ENCODE measurements at regions not wholly inside any gene's neighbourhood (a gene's known extent, or its start where the extent isn't known, plus 50 kb on each side); places are given as distances from the start of the nearest gene placed in this dataset.

- H3K4me3 ChIP-seq (replicated peaks in 1 of 2; ENCODE audit: low read depth in 1 of 2, low read length in 2 of 2), result no peak overlapping the region
- no peak overlapping the region for H3K9ac ChIP-seq (ENCODE audit: low read length)
- peaks cover 0 to 7% of the 10 kb centered on the region in 2 experiments; a peak in 1 of 4 replicates for H3K4me1 ChIP-seq (ENCODE audit: control insufficient read depth in 1 of 2, insufficient read depth in 2 of 2, low read length in 2 of 2)
- H3K79me2 ChIP-seq (ENCODE audit: insufficient read depth, low read length), result no peaks in the 10 kb centered on the region
- TF ChIP-seq ZFX (IDR thresholded peaks at IDR 0.05) (no peak), SIN3A (IDR thresholded peaks at IDR 0.05; ENCODE audit: low read depth) (no peak), FOSL1 (IDR thresholded peaks at IDR 0.05; ENCODE audit: low read depth) (no peak), YY1 (IDR thresholded peaks at IDR 0.05; ENCODE audit: extremely low read depth, insufficient replicate concordance, low read depth, low read length) (no peak), CBX3 (IDR thresholded peaks at IDR 0.05; ENCODE audit: low read depth) (no peak), POLR2A (IDR thresholded peaks at IDR 0.05; ENCODE audit: borderline replicate concordance, extremely low read depth, insufficient read depth, insufficient read length) (no peak), SP1 (IDR thresholded peaks at IDR 0.05; ENCODE audit: low read depth) (no peak), SRF (IDR thresholded peaks at IDR 0.05; ENCODE audit: low read depth) (no peak), CEBPB (IDR thresholded peaks at IDR 0.05; ENCODE audit: low read depth) (no peak), JUND (IDR thresholded peaks at IDR 0.05) (no peak), TCF7L2 (IDR thresholded peaks at IDR 0.05; ENCODE audit: borderline replicate concordance, extremely low read depth, insufficient read depth, insufficient read length) (no peak), EGR1 (IDR thresholded peaks at IDR 0.05; ENCODE audit: low read depth) (no peak)
- TF ChIP-seq, protein P1, sequence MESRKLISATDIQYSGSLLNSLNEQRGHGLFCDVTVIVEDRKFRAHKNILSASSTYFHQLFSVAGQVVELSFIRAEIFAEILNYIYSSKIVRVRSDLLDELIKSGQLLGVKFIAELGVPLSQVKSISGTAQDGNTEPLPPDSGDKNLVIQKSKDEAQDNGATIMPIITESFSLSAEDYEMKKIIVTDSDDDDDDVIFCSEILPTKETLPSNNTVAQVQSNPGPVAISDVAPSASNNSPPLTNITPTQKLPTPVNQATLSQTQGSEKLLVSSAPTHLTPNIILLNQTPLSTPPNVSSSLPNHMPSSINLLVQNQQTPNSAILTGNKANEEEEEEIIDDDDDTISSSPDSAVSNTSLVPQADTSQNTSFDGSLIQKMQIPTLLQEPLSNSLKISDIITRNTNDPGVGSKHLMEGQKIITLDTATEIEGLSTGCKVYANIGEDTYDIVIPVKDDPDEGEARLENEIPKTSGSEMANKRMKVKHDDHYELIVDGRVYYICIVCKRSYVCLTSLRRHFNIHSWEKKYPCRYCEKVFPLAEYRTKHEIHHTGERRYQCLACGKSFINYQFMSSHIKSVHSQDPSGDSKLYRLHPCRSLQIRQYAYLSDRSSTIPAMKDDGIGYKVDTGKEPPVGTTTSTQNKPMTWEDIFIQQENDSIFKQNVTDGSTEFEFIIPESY (IDR thresholded peaks at IDR 0.05; ENCODE audit: extremely low read depth, insufficient replicate concordance, low read length), result no peak
- TF ChIP-seq, protein P2, sequence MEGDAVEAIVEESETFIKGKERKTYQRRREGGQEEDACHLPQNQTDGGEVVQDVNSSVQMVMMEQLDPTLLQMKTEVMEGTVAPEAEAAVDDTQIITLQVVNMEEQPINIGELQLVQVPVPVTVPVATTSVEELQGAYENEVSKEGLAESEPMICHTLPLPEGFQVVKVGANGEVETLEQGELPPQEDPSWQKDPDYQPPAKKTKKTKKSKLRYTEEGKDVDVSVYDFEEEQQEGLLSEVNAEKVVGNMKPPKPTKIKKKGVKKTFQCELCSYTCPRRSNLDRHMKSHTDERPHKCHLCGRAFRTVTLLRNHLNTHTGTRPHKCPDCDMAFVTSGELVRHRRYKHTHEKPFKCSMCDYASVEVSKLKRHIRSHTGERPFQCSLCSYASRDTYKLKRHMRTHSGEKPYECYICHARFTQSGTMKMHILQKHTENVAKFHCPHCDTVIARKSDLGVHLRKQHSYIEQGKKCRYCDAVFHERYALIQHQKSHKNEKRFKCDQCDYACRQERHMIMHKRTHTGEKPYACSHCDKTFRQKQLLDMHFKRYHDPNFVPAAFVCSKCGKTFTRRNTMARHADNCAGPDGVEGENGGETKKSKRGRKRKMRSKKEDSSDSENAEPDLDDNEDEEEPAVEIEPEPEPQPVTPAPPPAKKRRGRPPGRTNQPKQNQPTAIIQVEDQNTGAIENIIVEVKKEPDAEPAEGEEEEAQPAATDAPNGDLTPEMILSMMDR (IDR thresholded peaks at IDR 0.05 in 2 of 3, conservative IDR thresholded peaks at IDR 0.05 in 1 of 3; ENCODE audit: borderline replicate concordance in 1 of 3, insufficient read depth in 1 of 3, low read depth in 2 of 3, low read length in 2 of 3), result no peak
- TF ChIP-seq, protein P3, sequence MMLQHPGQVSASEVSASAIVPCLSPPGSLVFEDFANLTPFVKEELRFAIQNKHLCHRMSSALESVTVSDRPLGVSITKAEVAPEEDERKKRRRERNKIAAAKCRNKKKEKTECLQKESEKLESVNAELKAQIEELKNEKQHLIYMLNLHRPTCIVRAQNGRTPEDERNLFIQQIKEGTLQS (IDR thresholded peaks at IDR 0.05), result no peak
- ChIA-PET CTCF (no interaction called here), POLR2A (no interaction called here), RAD21 (ENCODE audit: low non-redundant PET in 1 of 2, low total read pairs in 2 of 2, uncharacterized antibody in 2 of 2, unreplicated experiment in 2 of 2) (no interaction called here)
- no peak for DNase-seq (ENCODE audit: low read depth, low spot score)
- no peak overlapping the region for H2AFZ ChIP-seq (ENCODE audit: low read depth, low read length, poor library complexity, severe bottlenecking)
- H3K4me2 ChIP-seq (ENCODE audit: low read length), result no peak overlapping the region
- H3K9me3 ChIP-seq (ENCODE audit: control insufficient read depth in 1 of 2, insufficient read depth in 1 of 2, low read depth in 1 of 2, low read length in 2 of 2), result no peaks in the 10 kb centered on the region
- H4K20me1 ChIP-seq (ENCODE audit: insufficient read depth), result no peaks in the 10 kb centered on the region
- no peak for ATAC-seq
- no peak overlapping the region for H3K27ac ChIP-seq (ENCODE audit: low read depth, low read length)
- H3K36me3 ChIP-seq (ENCODE audit: control insufficient read depth in 1 of 2, insufficient read depth in 2 of 2, low read length in 2 of 2), result no peaks in the 10 kb centered on the region
- H3K27me3 ChIP-seq (ENCODE audit: insufficient read depth, low read length), result no peaks in the 10 kb centered on the region
- no TSS peak for BruUV-seq (replicated peaks)
- H3K9me2 ChIP-seq (ENCODE audit: insufficient read depth), result no peaks in the 10 kb centered on the region
- intact Hi-C loops (cut with micrococcal nuclease), result no loop called here
Observed at GRCh38 chr1:178634445-178634844, 90.6 kb upstream of the RALGPS2 start.
